ENCODE measurements at regions not wholly inside any gene's neighbourhood (a gene's known extent, or its start where the extent isn't known, plus 50 kb on each side); places are given as distances from the start of the nearest gene placed in this dataset.

DNA sequence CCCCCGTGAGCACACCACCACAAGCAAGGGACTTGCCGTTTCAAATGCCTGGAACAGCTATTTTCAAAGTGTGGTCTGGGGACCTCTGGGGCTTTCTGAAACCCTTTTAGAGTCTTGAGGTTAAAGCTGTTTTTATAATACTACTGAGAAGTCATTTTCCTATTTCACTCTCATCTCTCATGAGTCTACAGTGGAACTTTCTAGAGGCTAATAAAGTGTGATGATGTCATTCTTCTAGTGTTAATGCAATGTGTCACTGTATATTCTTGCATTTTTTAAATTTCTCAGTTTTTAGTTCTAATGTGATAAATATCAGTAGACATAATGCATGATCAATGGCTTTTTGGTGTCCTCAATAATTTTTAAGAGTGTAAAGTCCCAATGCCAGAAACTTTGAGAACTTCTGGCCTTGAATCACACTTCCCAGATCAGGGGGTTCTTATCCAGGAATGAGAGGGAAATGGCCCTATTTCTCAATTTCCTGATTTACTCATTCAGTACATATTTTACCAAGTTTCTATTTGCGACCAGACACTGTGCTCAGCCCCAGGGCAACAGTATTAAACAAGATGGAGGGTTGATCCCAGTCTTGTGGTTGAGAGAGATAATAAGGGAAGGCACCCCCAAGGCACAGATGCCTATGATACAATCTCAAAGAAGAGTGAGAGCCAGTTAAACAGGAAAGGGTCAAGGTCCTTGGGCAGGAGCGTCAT, 444.0 kb downstream of the HS3ST3B1 start:
- in situ Hi-C loops (cut with HindIII; ENCODE audit: extremely low pct_ligation_motif_present, low pct_unique_long_range_greater_than_20kb) (no loop called here), intact Hi-C loops (cut with micrococcal nuclease; ENCODE audit: unreplicated experiment) (no loop called here)
- H3K9ac ChIP-seq (ENCODE audit: insufficient read depth, low read depth, low read length) = no peak overlapping the region
- no TSS peak for BruUV-seq (replicated peaks)
- H3K27me3 ChIP-seq (ENCODE audit: control insufficient read depth in 1 of 2, insufficient read depth in 2 of 2, low read length in 2 of 2) = peaks cover 1 to 8% of the 10 kb centered on the region in 2 experiments; a peak in 2 of 5 replicates
- no peak for FAIRE-seq
- no peak overlapping the region for H3K4me2 ChIP-seq (ENCODE audit: low read depth, low read length)
- DNase-seq (ENCODE audit: low spot score) = no peak
- no peaks in the 10 kb centered on the region for H3K79me2 ChIP-seq (ENCODE audit: insufficient read depth, low read length)
- 52% methylated on average over 4 of the region's 4 CpGs for WGBS (ENCODE audit: low lambda C conversion rate)
- ChIA-PET POLR2A (no interaction called here), CTCF (ENCODE audit: low intra/inter-chr PET ratio, low total read pairs) (no interaction called here)
- no peaks in the 10 kb centered on the region for H3K9me3 ChIP-seq (ENCODE audit: low read length)
- H3K4me3 ChIP-seq (replicated peaks in 1 of 3; ENCODE audit: insufficient read depth in 1 of 3, low read depth in 2 of 3, low read length in 3 of 3) = no peak overlapping the region
- ATAC-seq = no peak
- H3K36me3 ChIP-seq (replicated peaks in 1 of 2; ENCODE audit: control insufficient read depth in 1 of 2, insufficient read depth in 2 of 2, low read length in 2 of 2) = no peaks in the 10 kb centered on the region
- no peaks in the 10 kb centered on the region for H4K20me1 ChIP-seq (ENCODE audit: insufficient read depth, low read length)
- H3K4me1 ChIP-seq (ENCODE audit: insufficient read depth, low read length) = 0 out of 2 replicates have a peak, but pooled peaks cover 6% of the 10 kb centered on the region
- TF ChIP-seq CREB1 (IDR thresholded peaks at IDR 0.05) = 0 out of 2 replicates have a peak, but pooled peaks have one; percentile 9
- no peak for TF ChIP-seq CREB1 (CRISPR knock-in tag; IDR thresholded peaks at IDR 0.05)
- TF ChIP-seq, protein P1, sequence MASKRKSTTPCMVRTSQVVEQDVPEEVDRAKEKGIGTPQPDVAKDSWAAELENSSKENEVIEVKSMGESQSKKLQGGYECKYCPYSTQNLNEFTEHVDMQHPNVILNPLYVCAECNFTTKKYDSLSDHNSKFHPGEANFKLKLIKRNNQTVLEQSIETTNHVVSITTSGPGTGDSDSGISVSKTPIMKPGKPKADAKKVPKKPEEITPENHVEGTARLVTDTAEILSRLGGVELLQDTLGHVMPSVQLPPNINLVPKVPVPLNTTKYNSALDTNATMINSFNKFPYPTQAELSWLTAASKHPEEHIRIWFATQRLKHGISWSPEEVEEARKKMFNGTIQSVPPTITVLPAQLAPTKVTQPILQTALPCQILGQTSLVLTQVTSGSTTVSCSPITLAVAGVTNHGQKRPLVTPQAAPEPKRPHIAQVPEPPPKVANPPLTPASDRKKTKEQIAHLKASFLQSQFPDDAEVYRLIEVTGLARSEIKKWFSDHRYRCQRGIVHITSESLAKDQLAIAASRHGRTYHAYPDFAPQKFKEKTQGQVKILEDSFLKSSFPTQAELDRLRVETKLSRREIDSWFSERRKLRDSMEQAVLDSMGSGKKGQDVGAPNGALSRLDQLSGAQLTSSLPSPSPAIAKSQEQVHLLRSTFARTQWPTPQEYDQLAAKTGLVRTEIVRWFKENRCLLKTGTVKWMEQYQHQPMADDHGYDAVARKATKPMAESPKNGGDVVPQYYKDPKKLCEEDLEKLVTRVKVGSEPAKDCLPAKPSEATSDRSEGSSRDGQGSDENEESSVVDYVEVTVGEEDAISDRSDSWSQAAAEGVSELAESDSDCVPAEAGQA (IDR thresholded peaks at IDR 0.05; ENCODE audit: low read depth) = no peak
- TF ChIP-seq, protein P1 (CRISPR knock-in tag; IDR thresholded peaks at IDR 0.05; ENCODE audit: borderline replicate concordance) = no peak
- TF ChIP-seq, protein P2, sequence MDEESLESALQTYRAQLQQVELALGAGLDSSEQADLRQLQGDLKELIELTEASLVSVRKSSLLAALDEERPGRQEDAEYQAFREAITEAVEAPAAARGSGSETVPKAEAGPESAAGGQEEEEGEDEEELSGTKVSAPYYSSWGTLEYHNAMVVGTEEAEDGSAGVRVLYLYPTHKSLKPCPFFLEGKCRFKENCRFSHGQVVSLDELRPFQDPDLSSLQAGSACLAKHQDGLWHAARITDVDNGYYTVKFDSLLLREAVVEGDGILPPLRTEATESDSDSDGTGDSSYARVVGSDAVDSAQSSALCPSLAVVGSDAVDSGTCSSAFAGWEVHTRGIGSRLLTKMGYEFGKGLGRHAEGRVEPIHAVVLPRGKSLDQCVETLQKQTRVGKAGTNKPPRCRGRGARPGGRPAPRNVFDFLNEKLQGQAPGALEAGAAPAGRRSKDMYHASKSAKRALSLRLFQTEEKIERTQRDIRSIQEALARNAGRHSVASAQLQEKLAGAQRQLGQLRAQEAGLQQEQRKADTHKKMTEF (CRISPR knock-in tag; IDR thresholded peaks at IDR 0.05) = no peak
- no peak for TF ChIP-seq ZNF768 (CRISPR knock-in tag; IDR thresholded peaks at IDR 0.05)
- peak; percentile 86 for TF ChIP-seq ATF7 (IDR thresholded peaks at IDR 0.05)
- no peak for TF ChIP-seq ATF7 (CRISPR knock-in tag; IDR thresholded peaks at IDR 0.05)
- TF ChIP-seq ZNF550 (CRISPR knock-in tag; IDR thresholded peaks at IDR 0.05; ENCODE audit: borderline replicate concordance) = no peak
- no peak for TF ChIP-seq ZBTB3 (CRISPR knock-in tag; IDR thresholded peaks at IDR 0.05; ENCODE audit: borderline replicate concordance, low read depth)
- no peak for TF ChIP-seq AGO2 (optimal IDR thresholded peaks at IDR 0.05; ENCODE audit: low read depth, low read length)
- TF ChIP-seq PTBP1 (IDR thresholded peaks at IDR 0.05; ENCODE audit: low read depth, low read length, poor library complexity, severe bottlenecking) = no peak
- TF ChIP-seq DR1 (CRISPR knock-in tag; IDR thresholded peaks at IDR 0.05) = no peak
- no peak overlapping the region for H3K27ac ChIP-seq (ENCODE audit: extremely low read length, insufficient read depth, low read length)
- H2AFZ ChIP-seq (ENCODE audit: low read length) = no peak overlapping the region

All from HepG2 (cell line).